Prostate gland (tissue), 2 donors: ENCODE measurements at regions not wholly inside any gene's neighbourhood (a gene's known extent, or its start where the extent isn't known, plus 50 kb on each side); places are given as distances from the start of the nearest gene placed in this dataset.

ENCODE experiments used
- DNase-seq: peaks from one replicate; pipeline ENCODE4 v3.0.0-alpha.2; 2019; ENCODE audit warnings: low spot score
- H3K27ac ChIP-seq, 2 donors: fragments of 200-600 bp; sonication (generic); 2 replicates each; pipeline ENCODE4 v1.5.1; 2017 to 2019
- H3K27me3 ChIP-seq: fragments of 200-600 bp; sonication (generic); replicated peaks from 2 replicates; pipeline ENCODE4 v1.5.1; 2019; ENCODE audit not compliant: insufficient read depth
- H3K36me3 ChIP-seq, 2 donors: fragments of 200-600 bp; sonication (generic); 1 replicate in 1 of 2; 2 replicates in 1 of 2; pipeline versions ENCODE4 v1.5.1 to v1.8.1; 2017 to 2019
- H3K4me1 ChIP-seq: fragments of 200-600 bp; sonication (generic); replicated peaks from 2 replicates; pipeline ENCODE4 v1.5.1; 2019
- H3K4me3 ChIP-seq, 2 donors: fragments of 200-600 bp; sonication (generic); 2 replicates each; pipeline ENCODE4 v1.5.1; 2017 to 2019
- H3K9me3 ChIP-seq: fragments of 200-600 bp; sonication (generic); 2 replicates; pipeline ENCODE4 v1.5.1; 2017
- POLR2A ChIP-seq: fragments of 450-650 bp; IDR thresholded peaks from one replicate; pipeline ENCODE4 v1.6.1; 2016; ENCODE audit warnings: antibody characterized with exemption, mild to moderate bottlenecking
- POLR2AphosphoS5 ChIP-seq: sonication (generic); formaldehyde crosslinking; IDR thresholded peaks from one replicate; pipeline ENCODE4 v1.6.1; 2017; ENCODE audit warnings: antibody characterized with exemption
- WGBS: methylation state at CpG from one replicate; pipeline ENCODE4 v1.1.5; 2018; 5-methylcytosine and 5-hydroxymethylcytosine counted together
- intact Hi-C: fragments of 100-400 bp; cut with DNase I; formaldehyde crosslinking; loops from one replicate; pipeline ENCODE4 v1.14.2; 2022
- TF ChIP-seq, protein P1 (sequence below), 4 experiments: fragments of 200-600 bp in 2 of 4; fragments of 450-650 bp in 2 of 4; sonication (generic) in 2 of 4; IDR thresholded peaks; 1 replicate in 3 of 4; 2 replicates in 1 of 4; pipeline ENCODE4 v1.5.1; 2016 to 2019; ENCODE audit warnings: antibody characterized with exemption in 4 of 4, mild to moderate bottlenecking in 2 of 4, moderate library complexity in 2 of 4

DNA sequence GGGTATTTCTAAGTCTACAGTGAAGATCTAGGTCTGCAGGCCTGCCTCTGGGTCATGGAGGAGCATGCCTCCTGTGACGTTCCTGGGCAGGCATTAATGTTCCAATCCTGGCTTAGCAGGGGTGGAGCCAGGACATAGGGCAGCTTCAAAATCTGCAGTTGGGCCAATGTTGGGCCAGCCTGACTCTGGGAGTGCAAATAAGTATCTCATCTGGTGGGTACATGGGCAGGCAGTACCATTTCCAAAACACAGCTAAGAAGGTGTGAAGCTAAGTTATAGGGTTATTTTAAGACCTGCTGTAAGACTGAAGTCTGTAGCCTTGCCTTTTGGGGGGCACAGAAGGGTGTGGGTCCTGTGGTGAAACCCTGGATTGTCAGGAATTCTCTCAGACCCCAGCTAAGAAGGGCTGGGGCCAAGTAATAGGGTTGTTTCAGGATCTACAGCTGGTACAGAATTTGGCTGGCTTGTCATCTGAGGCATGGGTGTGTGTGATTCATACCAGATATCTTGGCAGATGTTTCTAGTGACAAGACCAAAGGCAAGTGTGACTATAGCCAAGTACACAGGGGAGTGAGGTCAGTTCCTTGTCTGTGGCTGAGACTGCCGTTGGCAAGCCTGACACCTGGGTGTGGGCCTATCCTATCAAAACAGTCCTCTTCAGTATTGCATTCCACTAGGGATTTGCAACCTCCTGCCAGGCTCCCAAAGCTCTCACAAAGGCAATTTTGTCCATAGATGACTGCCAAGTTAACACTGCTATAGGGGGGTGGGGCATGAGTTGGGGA is 468.7 kb upstream of the B3GALT2 start:
- 89% methylated on average over 2 of the region's 2 CpGs for WGBS
- no peaks in the 10 kb centered on the region for H3K4me1 ChIP-seq
- no peak for TF ChIP-seq POLR2AphosphoS5
- TF ChIP-seq, protein P1, sequence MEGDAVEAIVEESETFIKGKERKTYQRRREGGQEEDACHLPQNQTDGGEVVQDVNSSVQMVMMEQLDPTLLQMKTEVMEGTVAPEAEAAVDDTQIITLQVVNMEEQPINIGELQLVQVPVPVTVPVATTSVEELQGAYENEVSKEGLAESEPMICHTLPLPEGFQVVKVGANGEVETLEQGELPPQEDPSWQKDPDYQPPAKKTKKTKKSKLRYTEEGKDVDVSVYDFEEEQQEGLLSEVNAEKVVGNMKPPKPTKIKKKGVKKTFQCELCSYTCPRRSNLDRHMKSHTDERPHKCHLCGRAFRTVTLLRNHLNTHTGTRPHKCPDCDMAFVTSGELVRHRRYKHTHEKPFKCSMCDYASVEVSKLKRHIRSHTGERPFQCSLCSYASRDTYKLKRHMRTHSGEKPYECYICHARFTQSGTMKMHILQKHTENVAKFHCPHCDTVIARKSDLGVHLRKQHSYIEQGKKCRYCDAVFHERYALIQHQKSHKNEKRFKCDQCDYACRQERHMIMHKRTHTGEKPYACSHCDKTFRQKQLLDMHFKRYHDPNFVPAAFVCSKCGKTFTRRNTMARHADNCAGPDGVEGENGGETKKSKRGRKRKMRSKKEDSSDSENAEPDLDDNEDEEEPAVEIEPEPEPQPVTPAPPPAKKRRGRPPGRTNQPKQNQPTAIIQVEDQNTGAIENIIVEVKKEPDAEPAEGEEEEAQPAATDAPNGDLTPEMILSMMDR (IDR thresholded peaks at IDR 0.05) = no peak
- TF ChIP-seq POLR2A = no peak
- no peak overlapping the region for H3K4me3 ChIP-seq
- intact Hi-C loops = no loop called here
- no peaks in the 10 kb centered on the region for H3K27me3 ChIP-seq
- DNase-seq = no peak
- H3K9me3 ChIP-seq = no peaks in the 10 kb centered on the region
- H3K27ac ChIP-seq = no peak overlapping the region
- no peaks in the 10 kb centered on the region for H3K36me3 ChIP-seq

- Histone ChIP-seq H3K27ac (no peak overlapping the region), H3K36me3 (no peaks in the 10 kb centered on the region), H3K27me3 (no peaks in the 10 kb centered on the region), H3K4me3 (no peak overlapping the region), H3K4me1 (no peaks in the 10 kb centered on the region), H3K9me3 (no peaks in the 10 kb centered on the region)
- 95% methylated on average over 3 of the region's 3 CpGs for WGBS
- intact Hi-C loops = no loop called here
- DNase-seq = no peak
- no peak for TF ChIP-seq POLR2A
- no peak for TF ChIP-seq POLR2AphosphoS5
- TF ChIP-seq, protein P1 (IDR thresholded peaks at IDR 0.05) = no peak
Observed at GRCh38 chr1:193649587-193649986, 463.2 kb upstream of the B3GALT2 start.

GRCh38 chr1:193634876-193635275 is 448.5 kb upstream of the B3GALT2 start:
- 49% methylated on average over 1 of the region's 1 CpG for WGBS
- no peak for DNase-seq
- no peaks in the 10 kb centered on the region for H3K36me3 ChIP-seq

GRCh38 chr1:193634470-193634869 is 448.1 kb upstream of the B3GALT2 start:
- intact Hi-C loops = no loop called here
- no peaks in the 10 kb centered on the region for H3K27me3 ChIP-seq
- no peaks in the 10 kb centered on the region for H3K9me3 ChIP-seq
- no peak overlapping the region for H3K4me3 ChIP-seq
- no peaks in the 10 kb centered on the region for H3K4me1 ChIP-seq
- no peak for DNase-seq
- H3K36me3 ChIP-seq = no peaks in the 10 kb centered on the region
- 80% methylated on average over 2 of the region's 2 CpGs for WGBS
- H3K27ac ChIP-seq = no peak overlapping the region
- TF ChIP-seq, protein P1 (IDR thresholded peaks at IDR 0.05) = no peak
- TF ChIP-seq POLR2A = no peak

More at GRCh38 chr1:193634876-193635275, 448.5 kb upstream of the B3GALT2 start:
- Histone ChIP-seq H3K9me3 (no peaks in the 10 kb centered on the region), H3K27me3 (no peaks in the 10 kb centered on the region), H3K4me3 (no peak overlapping the region), H3K27ac (no peak overlapping the region), H3K4me1 (no peaks in the 10 kb centered on the region)
- TF ChIP-seq POLR2AphosphoS5 (no peak), POLR2A (no peak)
- TF ChIP-seq, protein P1 (IDR thresholded peaks at IDR 0.05) = no peak
- intact Hi-C loops = no loop called here

DNA sequence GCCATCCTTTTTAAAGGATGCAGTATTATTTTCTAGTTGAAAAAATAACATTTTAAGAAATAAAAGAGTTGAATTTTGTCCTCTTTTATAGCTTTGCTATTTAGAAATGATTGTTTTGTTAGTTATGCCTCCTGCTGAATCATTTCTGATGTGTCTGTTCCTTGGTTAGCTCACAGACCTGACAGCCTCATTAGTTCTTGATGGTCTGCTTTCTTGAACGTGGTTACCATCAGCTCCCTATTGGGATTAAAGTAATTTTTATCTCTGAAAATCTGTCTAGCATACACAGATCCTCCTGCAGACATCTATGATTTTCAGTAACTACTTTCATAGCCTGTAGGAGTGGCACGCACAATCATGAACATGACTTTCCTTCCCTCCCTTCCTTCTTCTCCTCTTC is 447.6 kb upstream of the B3GALT2 start:
- Histone ChIP-seq H3K27ac (no peak overlapping the region), H3K36me3 (no peaks in the 10 kb centered on the region), H3K4me1 (no peaks in the 10 kb centered on the region), H3K9me3 (no peaks in the 10 kb centered on the region), H3K27me3 (no peaks in the 10 kb centered on the region), H3K4me3 (no peak overlapping the region)
- DNase-seq = no peak
- 71% methylated on average over 2 of the region's 2 CpGs for WGBS
- TF ChIP-seq POLR2AphosphoS5 = no peak
- no peak for TF ChIP-seq POLR2A
- TF ChIP-seq, protein P1 (IDR thresholded peaks at IDR 0.05) = no peak
- intact Hi-C loops = no loop called here
